Liver (tissue), 8 donors: ENCODE measurements at regions not wholly inside any gene's neighbourhood (a gene's known extent, or its start where the extent isn't known, plus 50 kb on each side); places are given as distances from the start of the nearest gene placed in this dataset.

ENCODE experiments used
- DNase-seq: peaks from one replicate; pipeline ENCODE4 v3.0.0-alpha.2; 2017; ENCODE audit warnings: low spot score
- H3K27ac ChIP-seq, 2 donors: one replicate each; pipeline ENCODE4 v1.7.0; 2013; ENCODE audit warnings: inconsistent platforms in 2 of 2, low read length in 2 of 2, control low read depth in 1 of 2, low read depth in 1 of 2, mild to moderate bottlenecking in 1 of 2
- H3K27me3 ChIP-seq, 4 donors: one replicate each; pipeline versions ENCODE4 v1.6.1 to v1.7.0; 2013; ENCODE audit warnings: low read length in 3 of 4, inconsistent platforms in 1 of 4, mild to moderate bottlenecking in 1 of 4, moderate library complexity in 1 of 4; ENCODE audit not compliant: control insufficient read depth in 4 of 4, insufficient read depth in 4 of 4
- H3K36me3 ChIP-seq, 4 donors: one replicate each; pipeline versions ENCODE4 v1.6.1 to v1.7.0; 2013; ENCODE audit warnings: low read length in 3 of 4, mild to moderate bottlenecking in 3 of 4, low read depth in 1 of 4, moderate library complexity in 1 of 4; ENCODE audit not compliant: control insufficient read depth in 4 of 4, insufficient read depth in 3 of 4
- H3K4me1 ChIP-seq, 4 donors: one replicate each; pipeline versions ENCODE4 v1.6.1 to v1.7.0; 2013; ENCODE audit warnings: low read length in 3 of 4, mild to moderate bottlenecking in 3 of 4, moderate library complexity in 1 of 4; ENCODE audit not compliant: control insufficient read depth in 4 of 4, insufficient read depth in 4 of 4
- H3K4me3 ChIP-seq, 3 donors: one replicate each; pipeline versions ENCODE4 v1.6.1 to v1.7.0; 2013; ENCODE audit warnings: low read length in 3 of 3, control low read depth in 1 of 3, low read depth in 1 of 3, mild to moderate bottlenecking in 1 of 3
- H3K9ac ChIP-seq, 2 donors: one replicate each; pipeline ENCODE4 v1.7.0; 2013; ENCODE audit warnings: low read length in 2 of 2, mild to moderate bottlenecking in 2 of 2, moderate library complexity in 2 of 2, control low read depth in 1 of 2, low read depth in 1 of 2
- H3K9me3 ChIP-seq, 4 donors: one replicate each; pipeline versions ENCODE4 v1.6.1 to v1.7.0; 2013; ENCODE audit warnings: low read length in 3 of 4; ENCODE audit not compliant: control insufficient read depth in 4 of 4
- CTCF ChIP-seq: fragments of 150-350 bp; IDR thresholded peaks from 2 replicates; pipeline ENCODE4 v1.5.1; 2017; ENCODE audit warnings: improper control_type of control experiment, low read depth, low read length; ENCODE audit not compliant: missing input control
- EGR1 ChIP-seq, 2 donors: IDR thresholded peaks; 2 replicates each; pipeline ENCODE4 v1.6.1; 2016 to 2018; ENCODE audit warnings: antibody characterized with exemption in 2 of 2, low read depth in 2 of 2
- FOXA1 ChIP-seq: IDR thresholded peaks from 2 replicates; pipeline ENCODE4 v1.6.1; 2016; ENCODE audit warnings: antibody characterized with exemption
- GABPA ChIP-seq, 2 donors: IDR thresholded peaks in 1 of 2; conservative IDR thresholded peaks in 1 of 2; 2 replicates each; pipeline ENCODE4 v1.6.1; 2016; ENCODE audit warnings: antibody characterized with exemption in 2 of 2, mild to moderate bottlenecking in 1 of 2, moderate library complexity in 1 of 2
- HNF4A ChIP-seq, 2 donors: conservative IDR thresholded peaks; 2 replicates each; pipeline ENCODE4 v1.6.1; 2016; ENCODE audit warnings: antibody characterized with exemption in 2 of 2, mild to moderate bottlenecking in 2 of 2
- RXRA ChIP-seq, 2 donors: IDR thresholded peaks; 2 replicates each; pipeline ENCODE4 v1.6.1; 2017 to 2018; ENCODE audit warnings: antibody characterized with exemption in 2 of 2, mild to moderate bottlenecking in 1 of 2
- TAF1 ChIP-seq: conservative IDR thresholded peaks from 2 replicates; pipeline ENCODE4 v1.6.1; 2016; ENCODE audit warnings: antibody characterized with exemption, mild to moderate bottlenecking
- WGBS: extraction: QIAGEN DNeasy Blood & Tissue Kit; methylation state at CpG from one replicate; pipeline ENCODE4 v1.1.7; 2013; 5-methylcytosine and 5-hydroxymethylcytosine counted together
- donor health status: healthy.
- donor health status: healthy.
- donor health status: healthy.
- donor health status: healthy.
- donor health status: healthy.

GRCh38 chr3:55124371-55124770 lies 196.5 kb upstream of the LRTM1 start:
- no peak for DNase-seq
- TF ChIP-seq RXRA (IDR thresholded peaks at IDR 0.05) = no peak
- TF ChIP-seq CTCF = no peak
- no peak for TF ChIP-seq TAF1
- no peak for TF ChIP-seq HNF4A (conservative IDR thresholded peaks at IDR 0.05)
- no peak for TF ChIP-seq EGR1 (IDR thresholded peaks at IDR 0.05; ENCODE audit: low read depth in 2 of 2)
- no peak for TF ChIP-seq FOXA1
- TF ChIP-seq GABPA (IDR thresholded peaks at IDR 0.05 in 1 of 2, conservative IDR thresholded peaks at IDR 0.05 in 1 of 2) = no peak
- peaks cover 0 to 4% (median 1%) of the 10 kb centered on the region in 4 donors for H3K27me3 ChIP-seq
- H3K9ac ChIP-seq = no peak overlapping the region
- H3K4me3 ChIP-seq = no peak overlapping the region
- no peaks in the 10 kb centered on the region for H3K9me3 ChIP-seq
- no peak overlapping the region for H3K27ac ChIP-seq
- 78% methylated on average over 4 of the region's 4 CpGs for WGBS
- no peaks in the 10 kb centered on the region for H3K36me3 ChIP-seq
- no peaks in the 10 kb centered on the region for H3K4me1 ChIP-seq
